Right atrium auricular region (tissue), 2 donors: ENCODE measurements at regions not wholly inside any gene's neighbourhood (a gene's known extent, or its start where the extent isn't known, plus 50 kb on each side); places are given as distances from the start of the nearest gene placed in this dataset.

Experiments used
- DNase-seq: peaks from one replicate; pipeline ENCODE4 v3.0.0-alpha.2; 2019; ENCODE audit warnings: low spot score
- H3K27ac ChIP-seq, 2 donors: fragments of 200-600 bp; sonication (generic); 1 replicate in 1 of 2; 2 replicates in 1 of 2; pipeline ENCODE4 v1.5.1; 2016 to 2019
- H3K27me3 ChIP-seq, 2 donors: fragments of 200-600 bp; sonication (generic); one replicate each; pipeline versions ENCODE4 v1.5.1 to v1.6.0; 2017 to 2019
- H3K36me3 ChIP-seq: fragments of 200-600 bp; sonication (generic); one replicate; pipeline ENCODE4 v1.5.1; 2016
- H3K4me1 ChIP-seq, 2 donors: fragments of 200-600 bp; sonication (generic); one replicate each; pipeline versions ENCODE4 v1.5.1 to v1.6.0; 2017 to 2019
- H3K4me3 ChIP-seq, 2 donors: fragments of 200-600 bp; sonication (generic); 1 replicate in 1 of 2; 2 replicates in 1 of 2; pipeline ENCODE4 v1.5.1; 2017 to 2019; ENCODE audit warnings: mild to moderate bottlenecking in 1 of 2, moderate library complexity in 1 of 2
- H3K9me3 ChIP-seq, 2 donors: fragments of 200-600 bp; sonication (generic); one replicate each; pipeline ENCODE4 v1.5.1; 2019
- TF ChIP-seq, protein P1 (sequence below), 2 donors: fragments of 200-600 bp; sonication (generic); IDR thresholded peaks; one replicate each; pipeline ENCODE4 v1.5.1; 2019; ENCODE audit warnings: antibody characterized with exemption in 2 of 2

DNA sequence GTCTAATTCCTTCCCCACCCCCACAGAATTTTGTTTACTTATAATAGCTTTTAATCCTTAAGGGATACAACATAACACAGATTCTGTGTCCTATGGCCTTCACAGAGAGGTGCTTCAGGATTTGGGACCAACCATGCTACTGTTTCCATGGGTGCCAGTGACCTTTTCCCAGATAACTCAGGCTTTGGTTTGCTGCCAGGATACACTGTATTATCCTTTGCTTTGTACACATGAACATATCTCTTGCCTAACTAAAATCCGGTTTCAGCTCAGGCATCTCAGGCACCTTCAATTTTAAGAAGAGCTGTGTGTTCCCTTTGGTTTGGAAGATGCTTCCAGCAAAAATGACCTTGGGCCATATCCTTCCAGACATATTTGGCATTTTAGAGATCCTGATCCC lies 428.4 kb upstream of the CDH5 start:
- H3K27me3 ChIP-seq: no peaks in the 10 kb centered on the region
- H3K4me1 ChIP-seq: no peaks in the 10 kb centered on the region
- TF ChIP-seq, protein P1, sequence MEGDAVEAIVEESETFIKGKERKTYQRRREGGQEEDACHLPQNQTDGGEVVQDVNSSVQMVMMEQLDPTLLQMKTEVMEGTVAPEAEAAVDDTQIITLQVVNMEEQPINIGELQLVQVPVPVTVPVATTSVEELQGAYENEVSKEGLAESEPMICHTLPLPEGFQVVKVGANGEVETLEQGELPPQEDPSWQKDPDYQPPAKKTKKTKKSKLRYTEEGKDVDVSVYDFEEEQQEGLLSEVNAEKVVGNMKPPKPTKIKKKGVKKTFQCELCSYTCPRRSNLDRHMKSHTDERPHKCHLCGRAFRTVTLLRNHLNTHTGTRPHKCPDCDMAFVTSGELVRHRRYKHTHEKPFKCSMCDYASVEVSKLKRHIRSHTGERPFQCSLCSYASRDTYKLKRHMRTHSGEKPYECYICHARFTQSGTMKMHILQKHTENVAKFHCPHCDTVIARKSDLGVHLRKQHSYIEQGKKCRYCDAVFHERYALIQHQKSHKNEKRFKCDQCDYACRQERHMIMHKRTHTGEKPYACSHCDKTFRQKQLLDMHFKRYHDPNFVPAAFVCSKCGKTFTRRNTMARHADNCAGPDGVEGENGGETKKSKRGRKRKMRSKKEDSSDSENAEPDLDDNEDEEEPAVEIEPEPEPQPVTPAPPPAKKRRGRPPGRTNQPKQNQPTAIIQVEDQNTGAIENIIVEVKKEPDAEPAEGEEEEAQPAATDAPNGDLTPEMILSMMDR (IDR thresholded peaks at IDR 0.05): no peak

DNA sequence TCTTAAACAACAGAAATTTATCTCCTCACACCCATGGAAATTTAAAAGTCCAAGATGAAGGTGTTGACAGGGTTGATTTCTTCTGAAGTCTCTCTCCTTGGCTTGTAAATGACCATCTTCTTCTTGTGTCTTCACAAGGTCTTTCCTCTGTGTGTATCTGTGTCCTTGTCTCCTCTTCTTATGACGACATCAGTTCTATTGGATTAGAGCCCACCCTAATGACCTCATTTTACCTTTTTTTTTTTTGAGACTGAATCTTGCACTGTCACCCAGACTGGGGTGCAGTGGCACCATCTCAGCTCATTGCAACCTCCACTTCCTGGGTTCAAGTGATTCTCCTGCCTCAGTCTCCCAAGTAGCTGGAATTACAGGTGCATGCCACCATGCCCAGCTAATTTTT lies 429.0 kb upstream of the CDH5 start:
- no peaks in the 10 kb centered on the region for H3K36me3 ChIP-seq
- TF ChIP-seq, protein P1 (IDR thresholded peaks at IDR 0.05): no peak
- DNase-seq: no peak

More for the DNA sequence above, 428.4 kb upstream of the CDH5 start:
- Histone ChIP-seq H3K27ac (no peak overlapping the region), H3K9me3 (no peaks in the 10 kb centered on the region), H3K36me3 (no peaks in the 10 kb centered on the region), H3K4me3 (no peak overlapping the region)
- no peak for DNase-seq

DNA sequence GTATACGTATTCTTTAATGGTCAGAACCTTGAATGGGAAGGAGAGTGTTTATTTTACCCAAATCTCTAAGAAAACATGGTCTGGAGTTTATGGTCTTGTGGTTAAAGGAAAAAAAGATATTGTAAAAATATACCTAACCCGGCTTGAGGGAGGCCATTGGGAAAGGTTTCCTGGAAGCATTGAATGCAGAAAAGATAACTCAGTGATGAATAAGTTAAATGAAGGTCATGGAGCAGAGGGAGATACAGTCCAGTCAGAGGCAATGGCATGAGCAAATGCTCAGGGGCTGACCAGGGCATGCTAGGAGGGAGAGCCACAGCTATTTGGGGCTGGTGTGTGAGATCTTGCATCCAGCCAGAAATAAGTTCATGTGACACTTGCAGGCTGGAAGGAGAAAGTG lies 430.4 kb upstream of the CDH5 start:
- TF ChIP-seq, protein P1 (IDR thresholded peaks at IDR 0.05): no peak
- no peak overlapping the region for H3K4me3 ChIP-seq
- H3K9me3 ChIP-seq: no peaks in the 10 kb centered on the region
- no peaks in the 10 kb centered on the region for H3K36me3 ChIP-seq
- no peaks in the 10 kb centered on the region for H3K4me1 ChIP-seq
- H3K27ac ChIP-seq: no peak overlapping the region
- H3K27me3 ChIP-seq: no peaks in the 10 kb centered on the region
- DNase-seq: peak; percentile 21

More for the DNA sequence above, 429.0 kb upstream of the CDH5 start:
- H3K9me3 ChIP-seq: no peaks in the 10 kb centered on the region
- no peak overlapping the region for H3K4me3 ChIP-seq
- no peaks in the 10 kb centered on the region for H3K27me3 ChIP-seq
- no peaks in the 10 kb centered on the region for H3K4me1 ChIP-seq
- H3K27ac ChIP-seq: no peak overlapping the region

DNA sequence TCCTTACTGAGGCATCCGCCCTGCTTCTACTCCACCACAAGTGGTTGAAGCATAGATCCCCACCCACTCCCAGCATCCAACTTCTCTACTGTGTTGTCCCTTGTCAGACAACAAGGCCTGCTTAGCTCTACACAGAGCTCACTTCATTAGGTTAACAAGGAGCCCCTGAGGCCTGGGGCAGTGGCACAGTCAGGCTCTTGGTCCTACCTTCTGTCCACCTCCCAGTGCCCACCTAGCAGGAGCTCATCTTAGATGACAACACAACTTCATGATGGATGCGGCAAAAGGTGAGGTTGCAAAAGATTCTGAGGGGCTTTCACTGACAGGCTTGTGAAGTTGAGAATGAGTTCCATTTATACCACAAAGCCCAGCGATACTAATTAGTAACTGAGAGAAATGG lies 432.0 kb upstream of the CDH5 start:
- TF ChIP-seq, protein P1 (IDR thresholded peaks at IDR 0.05): no peak

DNA sequence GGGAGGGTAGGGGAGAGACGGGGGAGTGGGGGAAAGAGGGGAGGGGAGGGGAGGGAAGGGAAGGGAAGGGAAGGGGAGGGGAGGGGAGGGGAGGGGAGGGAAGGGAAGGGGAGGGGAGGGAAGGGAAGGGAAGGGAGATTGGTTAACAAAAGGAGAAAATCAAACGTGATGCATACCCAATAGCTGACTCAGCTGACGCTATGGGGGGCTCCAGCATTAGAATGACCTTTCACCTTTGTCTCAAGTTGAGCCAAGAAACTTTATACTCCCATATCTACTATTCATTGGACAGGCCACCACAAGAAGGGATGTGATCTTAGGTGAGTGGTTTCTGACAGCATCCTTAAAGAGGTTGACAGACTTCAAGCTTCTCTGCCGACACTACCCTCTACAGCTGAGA lies 432.8 kb upstream of the CDH5 start:
- H3K9me3 ChIP-seq: no peaks in the 10 kb centered on the region
- TF ChIP-seq, protein P1 (IDR thresholded peaks at IDR 0.05): no peak
- no peak overlapping the region for H3K4me3 ChIP-seq
- no peaks in the 10 kb centered on the region for H3K27me3 ChIP-seq
- no peak overlapping the region for H3K27ac ChIP-seq
- no peak for DNase-seq
- H3K36me3 ChIP-seq: no peaks in the 10 kb centered on the region
- no peaks in the 10 kb centered on the region for H3K4me1 ChIP-seq

More for the DNA sequence above, 432.0 kb upstream of the CDH5 start:
- H3K9me3 ChIP-seq: no peaks in the 10 kb centered on the region
- H3K4me1 ChIP-seq: no peaks in the 10 kb centered on the region
- peak; percentile 54 for DNase-seq
- H3K36me3 ChIP-seq: no peaks in the 10 kb centered on the region
- no peaks in the 10 kb centered on the region for H3K27me3 ChIP-seq
- H3K4me3 ChIP-seq: no peak overlapping the region
- no peak overlapping the region for H3K27ac ChIP-seq

GRCh38 chr16:65932350-65933072 lies 434.0 kb upstream of the CDH5 start:
- no peak for DNase-seq
- no peaks in the 10 kb centered on the region for H3K4me1 ChIP-seq
- H3K9me3 ChIP-seq: no peaks in the 10 kb centered on the region
- H3K27me3 ChIP-seq: no peaks in the 10 kb centered on the region
- H3K27ac ChIP-seq: no peak overlapping the region
- no peak overlapping the region for H3K4me3 ChIP-seq
- H3K36me3 ChIP-seq: no peaks in the 10 kb centered on the region
- TF ChIP-seq, protein P1 (IDR thresholded peaks at IDR 0.05): no peak
